ENCODE measurements at regions not wholly inside any gene's neighbourhood (a gene's known extent, or its start where the extent isn't known, plus 50 kb on each side); places are given as distances from the start of the nearest gene placed in this dataset.

DNA sequence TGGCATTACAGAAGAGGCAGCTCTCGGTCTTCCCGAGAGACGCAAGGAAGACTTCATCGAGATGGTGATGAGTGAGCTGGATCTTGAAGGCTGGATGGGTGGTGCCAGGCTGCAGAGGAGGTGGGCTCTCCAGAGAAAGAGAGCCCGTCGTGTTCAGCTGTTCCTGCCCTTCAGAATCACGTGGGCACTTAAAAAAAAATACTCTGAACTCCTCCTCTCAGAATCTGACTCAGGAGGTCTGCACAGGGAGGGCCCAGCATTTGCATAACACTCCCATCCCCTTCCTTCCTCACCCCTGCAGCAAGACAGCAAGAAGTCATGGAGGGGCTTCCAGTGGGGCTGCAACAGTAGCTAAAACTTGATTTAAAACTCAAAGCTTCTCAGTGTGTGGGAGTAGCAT is 203.0 kb downstream of the ATPSCKMT start:
- intact Hi-C loops (cut with micrococcal nuclease) = no loop called here
- H3K27me3 ChIP-seq (ENCODE audit: control insufficient read depth, insufficient read depth, low read length) = peaks cover 11% of the 10 kb centered on the region
- DNase-seq (no peak), ATAC-seq (ENCODE audit: low read depth) (no peak)
- no peaks in the 10 kb centered on the region for H3K36me3 ChIP-seq (ENCODE audit: control insufficient read depth, insufficient read depth, low read length)
- POLR2A ChIA-PET (ENCODE audit: unreplicated experiment) = no interaction called here
- no peak overlapping the region for H3K18ac ChIP-seq (ENCODE audit: low read depth, low read length)
- WGBS, 2 experiments (ENCODE audit: extremely low coverage in 2 of 2, insufficient read length in 1 of 2) = no CpG with 5 or more reads among the region's 7 CpGs
- no peak overlapping the region for H3K14ac ChIP-seq (replicated peaks; ENCODE audit: low read depth, low read length)
- H3K4me2 ChIP-seq (ENCODE audit: low read depth, low read length) = no peak overlapping the region
- BruUV-seq (replicated peaks) = no TSS peak
- H3K4ac ChIP-seq (ENCODE audit: low read depth, low read length) = no peak overlapping the region
- H2BK15ac ChIP-seq (ENCODE audit: low read depth, low read length) = no peak overlapping the region
- H3K56ac ChIP-seq (ENCODE audit: extremely low read depth, insufficient read depth, low read length) = no peak overlapping the region
- no peak overlapping the region for H4K91ac ChIP-seq (ENCODE audit: insufficient read depth, low read depth, low read length)
- no peak overlapping the region for H3K9ac ChIP-seq (ENCODE audit: low read depth, low read length)
- no peak overlapping the region for H4K5ac ChIP-seq (ENCODE audit: low read depth, low read length)
- no peak overlapping the region for H2AK9ac ChIP-seq (replicated peaks; ENCODE audit: low read depth, low read length, poor library complexity)
- H2BK20ac ChIP-seq (ENCODE audit: low read depth, low read length) = no peak overlapping the region
- no peak overlapping the region for H2AK5ac ChIP-seq (ENCODE audit: low read depth, low read length)
- no peak overlapping the region for H4K8ac ChIP-seq (ENCODE audit: low read depth in 2 of 2, low read length in 2 of 2)
- H2BK120ac ChIP-seq (ENCODE audit: low read depth, low read length) = no peak overlapping the region
- dilution Hi-C loops (cut with HindIII; ENCODE audit: low sequenced_read_pairs, unreplicated experiment) = no loop called here
- H3K23ac ChIP-seq (ENCODE audit: low read depth, low read length) = no peak overlapping the region
- CTCF ChIA-PET = interaction anchor here (0.6 kb wide), 1 partner anchor 420 kb away, joined by 8 read pairs; no protein-coding TSS in a partner anchor
- H3K4me3 ChIP-seq (ENCODE audit: insufficient read depth, low read depth, low read length) = no peak overlapping the region
- TF ChIP-seq, protein P1, sequence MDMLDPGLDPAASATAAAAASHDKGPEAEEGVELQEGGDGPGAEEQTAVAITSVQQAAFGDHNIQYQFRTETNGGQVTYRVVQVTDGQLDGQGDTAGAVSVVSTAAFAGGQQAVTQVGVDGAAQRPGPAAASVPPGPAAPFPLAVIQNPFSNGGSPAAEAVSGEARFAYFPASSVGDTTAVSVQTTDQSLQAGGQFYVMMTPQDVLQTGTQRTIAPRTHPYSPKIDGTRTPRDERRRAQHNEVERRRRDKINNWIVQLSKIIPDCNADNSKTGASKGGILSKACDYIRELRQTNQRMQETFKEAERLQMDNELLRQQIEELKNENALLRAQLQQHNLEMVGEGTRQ (IDR thresholded peaks at IDR 0.05; ENCODE audit: low read depth, low read length) = 0 out of 2 replicates have a peak, but pooled peaks have one; percentile 19
- TF ChIP-seq MAFK (IDR thresholded peaks at IDR 0.05; ENCODE audit: low read depth, low read length) (no peak), FOS (IDR thresholded peaks at IDR 0.05; ENCODE audit: low read depth, low read length) (no peak)
- peaks cover 2% of the 10 kb centered on the region; the same call in 1 of the 2 replicates for H3K9me3 ChIP-seq (ENCODE audit: control insufficient read depth, insufficient read depth, low read length)
- in situ Hi-C loops (cut with MboI; ENCODE audit: low sequenced_read_pairs) = no loop called here
- no peaks in the 10 kb centered on the region for H4K20me1 ChIP-seq (ENCODE audit: insufficient read depth, low read length)
- H2AFZ ChIP-seq (replicated peaks; ENCODE audit: low read length, poor library complexity) = peak overlapping the region; percentile 71
- no peaks in the 10 kb centered on the region for H3K9me1 ChIP-seq (ENCODE audit: insufficient read depth, low read length)
- H3K27ac ChIP-seq (ENCODE audit: insufficient read depth, low read length) = no peak overlapping the region
- no peak overlapping the region for H2BK5ac ChIP-seq (ENCODE audit: low read depth, low read length, poor library complexity, severe bottlenecking)
- H3K79me1 ChIP-seq (ENCODE audit: low read depth in 1 of 2, low read length in 2 of 2) = no peaks in the 10 kb centered on the region
- H3K4me1 ChIP-seq (ENCODE audit: control insufficient read depth, insufficient read depth, low read length) = peaks cover 4% of the 10 kb centered on the region

Measured in IMR-90 (cell line).